NB4 (cell line): ENCODE measurements at regions not wholly inside any gene's neighbourhood (a gene's known extent, or its start where the extent isn't known, plus 50 kb on each side); places are given as distances from the start of the nearest gene placed in this dataset.

ENCODE experiments used
- CTCF ChIP-seq: IDR thresholded peaks from one replicate; pipeline ENCODE4 v1.5.1; 2012; ENCODE audit warnings: low read depth, low read length
- MYC ChIP-seq: IDR thresholded peaks from 2 replicates; pipeline ENCODE4 v1.6.1; 2011; ENCODE audit warnings: low read depth, low read length
- POLR2A ChIP-seq: IDR thresholded peaks from 2 replicates; pipeline ENCODE4 v1.6.1; 2011; ENCODE audit warnings: mild to moderate bottlenecking; ENCODE audit not compliant: insufficient read length; ENCODE audit errors: extremely low read depth

GRCh38 chr5:104363567-104363966 is 801.0 kb upstream of the NUDT12 start:
- no peak for TF ChIP-seq CTCF
- TF ChIP-seq POLR2A = no peak
- TF ChIP-seq MYC = no peak
